DOHH2 (cell line): ENCODE measurements at regions not wholly inside any gene's neighbourhood (a gene's known extent, or its start where the extent isn't known, plus 50 kb on each side); places are given as distances from the start of the nearest gene placed in this dataset.

Experiments
- H3F3A ChIP-seq: fragments of 200-600 bp; sonication (generic), shearing (Covaris generic); 2 replicates; pipeline ENCODE4 v1.6.0; 2016; ENCODE audit warnings: antibody characterized with exemption, mild to moderate bottlenecking; ENCODE audit not compliant: control insufficient read depth, insufficient read depth
- H3K27ac ChIP-seq: fragments of 200-600 bp; sonication (generic); 2 replicates; pipeline ENCODE4 v1.5.1; 2014; ENCODE audit warnings: low read depth, mild to moderate bottlenecking, low read length, moderate library complexity
- H3K27me3 ChIP-seq: fragments of 200-600 bp; sonication (generic); 2 replicates; pipeline ENCODE4 v1.6.1; 2014; ENCODE audit warnings: mild to moderate bottlenecking, low read length, mixed read lengths; ENCODE audit not compliant: control insufficient read depth
- H3K36me3 ChIP-seq: fragments of 200-600 bp; sonication (generic); 2 replicates; pipeline ENCODE4 v1.6.1; 2014; ENCODE audit warnings: mild to moderate bottlenecking, low read length, moderate library complexity, mixed read lengths; ENCODE audit not compliant: control insufficient read depth
- H3K4me1 ChIP-seq: fragments of 200-600 bp; sonication (generic); 2 replicates; pipeline ENCODE4 v1.6.1; 2014; ENCODE audit warnings: mild to moderate bottlenecking, low read length, mixed read lengths; ENCODE audit not compliant: control insufficient read depth
- H3K4me2 ChIP-seq: fragments of 200-600 bp; sonication (generic); 2 replicates; pipeline ENCODE4 v1.6.0; 2014; ENCODE audit warnings: mild to moderate bottlenecking, low read length, moderate library complexity
- H3K4me3 ChIP-seq: fragments of 200-600 bp; sonication (generic); 2 replicates; pipeline ENCODE4 v1.5.1; 2014; ENCODE audit warnings: mild to moderate bottlenecking, low read length, mixed read lengths
- H3K79me2 ChIP-seq: fragments of 200-600 bp; sonication (generic); 2 replicates; pipeline ENCODE4 v1.6.1; 2014; ENCODE audit warnings: mild to moderate bottlenecking, low read length, mixed read lengths; ENCODE audit not compliant: control insufficient read depth
- H3K9me2 ChIP-seq: fragments of 200-600 bp; sonication (generic); replicated peaks from 2 replicates; pipeline ENCODE4 v1.6.1; 2014; ENCODE audit warnings: mild to moderate bottlenecking, low read length, mixed read lengths; ENCODE audit not compliant: control insufficient read depth
- H3K9me3 ChIP-seq: fragments of 200-600 bp; sonication (generic); 2 replicates; pipeline ENCODE4 v1.6.1; 2014; ENCODE audit warnings: antibody characterized with exemption, low read length, mixed read lengths; ENCODE audit not compliant: control insufficient read depth, insufficient read depth
- H4K20me1 ChIP-seq: fragments of 200-600 bp; sonication (generic); 2 replicates; pipeline ENCODE4 v1.6.0; 2014; ENCODE audit warnings: low read depth, mild to moderate bottlenecking, antibody characterized with exemption, low read length, moderate library complexity; ENCODE audit not compliant: control insufficient read depth, insufficient read depth
- CTCF ChIP-seq: fragments of 200-600 bp; sonication (generic); IDR thresholded peaks from one replicate; pipeline ENCODE4 v1.5.1; 2014; ENCODE audit warnings: antibody characterized with exemption, mild to moderate bottlenecking, low read depth, low read length; ENCODE audit not compliant: poor library complexity, severe bottlenecking
- EZH2phosphoT487 ChIP-seq: fragments of 200-600 bp; sonication (generic); IDR thresholded peaks from 2 replicates; pipeline ENCODE4 v1.6.1; 2017; ENCODE audit warnings: borderline replicate concordance, mild to moderate bottlenecking, antibody characterized with exemption, low read length, moderate library complexity, mixed read lengths

GRCh38 chr11:103584021-103584420, 452.4 kb upstream of the DDI1 start:
- H3K9me3 ChIP-seq: no peaks in the 10 kb centered on the region
- H3K79me2 ChIP-seq: no peaks in the 10 kb centered on the region
- H4K20me1 ChIP-seq: no peaks in the 10 kb centered on the region
- TF ChIP-seq EZH2phosphoT487 (no peak), CTCF (no peak)
- no peaks in the 10 kb centered on the region for H3K36me3 ChIP-seq
- H3K27ac ChIP-seq: no peak overlapping the region
- no peak overlapping the region for H3K4me3 ChIP-seq
- H3K4me1 ChIP-seq: no peaks in the 10 kb centered on the region
- H3K4me2 ChIP-seq: no peak overlapping the region
- H3K27me3 ChIP-seq: no peaks in the 10 kb centered on the region
- no peaks in the 10 kb centered on the region for H3K9me2 ChIP-seq
- no peaks in the 10 kb centered on the region for H3F3A ChIP-seq

GRCh38 chr11:103584720-103585119, 451.7 kb upstream of the DDI1 start:
- Histone ChIP-seq H3F3A (no peaks in the 10 kb centered on the region), H3K4me3 (no peak overlapping the region), H3K79me2 (no peaks in the 10 kb centered on the region), H3K9me3 (no peaks in the 10 kb centered on the region), H3K4me2 (no peak overlapping the region), H4K20me1 (no peaks in the 10 kb centered on the region), H3K4me1 (no peaks in the 10 kb centered on the region), H3K27me3 (no peaks in the 10 kb centered on the region), H3K27ac (no peak overlapping the region), H3K36me3 (no peaks in the 10 kb centered on the region), H3K9me2 (no peaks in the 10 kb centered on the region)
- TF ChIP-seq EZH2phosphoT487: no peak

- Histone ChIP-seq H3K27me3 (no peaks in the 10 kb centered on the region), H4K20me1 (no peaks in the 10 kb centered on the region), H3K9me2 (no peaks in the 10 kb centered on the region), H3K9me3 (no peaks in the 10 kb centered on the region), H3K4me1 (no peaks in the 10 kb centered on the region), H3K4me2 (no peak overlapping the region), H3K36me3 (no peaks in the 10 kb centered on the region), H3K79me2 (no peaks in the 10 kb centered on the region), H3F3A (no peaks in the 10 kb centered on the region), H3K4me3 (no peak overlapping the region), H3K27ac (no peak overlapping the region)
- no peak for TF ChIP-seq EZH2phosphoT487
- no peak for TF ChIP-seq CTCF
Observed at GRCh38 chr11:103585401-103585800, 451.0 kb upstream of the DDI1 start.

GRCh38 chr11:103585911-103586310, 450.5 kb upstream of the DDI1 start:
- Histone ChIP-seq H3K4me2 (no peak overlapping the region), H3K4me3 (no peak overlapping the region), H3K4me1 (no peaks in the 10 kb centered on the region), H3K9me3 (no peaks in the 10 kb centered on the region), H3F3A (no peaks in the 10 kb centered on the region), H3K36me3 (no peaks in the 10 kb centered on the region), H3K27ac (no peak overlapping the region), H3K79me2 (no peaks in the 10 kb centered on the region), H3K9me2 (no peaks in the 10 kb centered on the region), H4K20me1 (no peaks in the 10 kb centered on the region), H3K27me3 (no peaks in the 10 kb centered on the region)
- TF ChIP-seq CTCF: no peak
- no peak for TF ChIP-seq EZH2phosphoT487
